T-helper 22 cell (primary cell): ENCODE measurements at regions not wholly inside any gene's neighbourhood (a gene's known extent, or its start where the extent isn't known, plus 50 kb on each side); places are given as distances from the start of the nearest gene placed in this dataset.

ENCODE experiments used
- DNase-seq: peaks from one replicate; pipeline ENCODE4 v3.0.0-alpha.2; 2020; ENCODE audit warnings: low read depth

DNA sequence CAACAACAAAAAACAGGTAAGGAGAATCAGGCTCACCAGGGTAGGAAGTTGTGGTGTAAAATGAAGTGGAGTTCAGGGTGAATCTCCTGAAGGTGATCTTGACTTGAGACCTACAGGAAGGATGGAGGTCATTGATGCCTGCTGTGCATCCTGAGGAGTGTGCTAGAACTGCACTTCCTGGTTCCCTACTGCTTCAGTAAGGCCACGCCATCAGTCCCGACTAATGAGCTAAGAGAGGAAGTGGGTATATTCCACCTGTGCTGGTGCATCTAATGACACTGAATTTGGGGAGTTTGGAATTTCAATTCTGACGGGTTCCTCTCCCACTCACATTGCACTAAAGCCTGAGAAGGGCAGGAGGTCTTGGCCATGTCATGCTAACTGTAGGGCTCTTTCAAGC, 349.3 kb upstream of the SLC14A2 start:
- no peak for DNase-seq

GRCh38 chr18:45267622-45268021, 347.7 kb upstream of the SLC14A2 start:
- no peak for DNase-seq

- DNase-seq = no peak
These were observed 346.7 kb upstream of the SLC14A2 start for GRCh38 chr18:45268583-45268982.

DNA sequence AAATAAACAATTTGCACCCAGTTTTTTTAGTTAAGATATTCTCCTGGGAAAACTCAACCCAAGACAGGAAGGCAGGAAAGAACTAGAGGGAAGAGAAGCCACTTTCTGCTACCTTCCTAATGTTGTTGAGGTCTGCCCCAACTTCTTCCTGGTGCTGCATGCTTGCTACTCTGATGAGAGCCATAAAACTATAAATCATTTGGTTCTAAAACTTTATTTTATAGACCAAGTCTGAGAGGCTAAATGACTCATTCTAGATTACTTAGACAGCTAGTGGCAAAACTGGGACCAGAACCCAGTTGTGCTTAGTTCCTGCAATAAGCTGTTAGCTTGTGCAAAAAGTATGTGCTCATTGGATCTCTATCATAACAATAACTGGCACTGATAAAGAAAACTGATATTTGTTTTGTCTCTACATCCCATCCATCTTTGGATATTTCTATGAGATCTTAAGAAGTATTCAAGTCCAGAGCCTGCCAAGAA, 344.9 kb upstream of the SLC14A2 start:
- no peak for DNase-seq

DNA sequence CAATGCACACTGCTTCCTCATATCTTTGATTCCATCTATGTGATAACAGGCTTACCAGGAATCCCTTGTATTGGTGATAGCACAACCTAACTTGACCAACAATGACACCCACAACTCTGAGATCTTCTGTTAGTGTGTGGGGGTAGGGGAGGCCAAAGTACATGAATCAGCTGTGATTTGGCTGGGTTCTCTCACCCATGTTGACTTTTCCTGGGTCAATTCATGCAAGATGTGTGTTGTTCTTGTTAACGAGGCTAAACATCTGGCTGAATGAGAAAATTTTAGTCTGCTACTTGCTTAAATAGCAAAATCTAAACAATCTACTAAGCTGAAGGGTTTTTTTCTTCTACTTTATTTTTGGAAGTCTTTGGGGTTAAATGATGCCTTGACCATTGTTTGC, 341.2 kb upstream of the SLC14A2 start:
- DNase-seq = no peak

DNA sequence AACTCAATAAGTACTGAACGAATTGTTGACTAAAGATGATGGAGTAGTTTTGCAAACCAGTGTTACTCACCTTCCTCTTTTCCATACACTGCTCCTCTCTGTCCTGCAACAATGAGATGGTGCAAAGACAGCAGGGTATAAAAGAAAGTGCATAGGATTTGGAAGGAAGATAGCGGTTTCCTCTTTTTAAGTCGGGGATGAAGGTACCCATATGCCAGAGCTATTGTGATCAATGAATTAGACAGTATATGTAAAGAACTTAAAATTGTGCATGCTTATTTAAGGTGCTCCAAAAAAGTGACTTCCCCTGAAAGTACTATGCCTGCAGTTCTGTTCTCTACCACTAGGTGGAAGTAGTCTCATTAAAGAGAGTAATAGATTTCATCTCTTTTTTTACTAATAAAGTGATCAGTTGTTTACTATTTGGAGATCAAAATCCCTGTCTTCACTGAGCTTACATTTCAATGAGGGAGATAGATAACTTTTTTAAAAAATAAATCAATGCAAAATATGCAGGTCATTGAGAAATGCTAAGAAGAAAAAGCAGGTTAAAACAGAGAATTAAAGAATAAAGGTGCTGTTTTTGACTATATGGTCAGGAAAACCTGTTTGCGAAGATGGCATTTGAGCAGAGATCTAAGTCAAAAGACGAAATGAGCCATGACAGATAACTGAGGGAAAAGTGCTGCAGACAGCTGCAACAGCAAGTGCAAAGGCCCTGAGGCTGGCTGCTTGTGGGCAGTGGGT, 339.7 kb upstream of the SLC14A2 start:
- no peak for DNase-seq

GRCh38 chr18:45276878-45277277, 338.4 kb upstream of the SLC14A2 start:
- DNase-seq = no peak

- no peak for DNase-seq
These were observed 337.4 kb upstream of the SLC14A2 start for GRCh38 chr18:45277908-45278307.

DNA sequence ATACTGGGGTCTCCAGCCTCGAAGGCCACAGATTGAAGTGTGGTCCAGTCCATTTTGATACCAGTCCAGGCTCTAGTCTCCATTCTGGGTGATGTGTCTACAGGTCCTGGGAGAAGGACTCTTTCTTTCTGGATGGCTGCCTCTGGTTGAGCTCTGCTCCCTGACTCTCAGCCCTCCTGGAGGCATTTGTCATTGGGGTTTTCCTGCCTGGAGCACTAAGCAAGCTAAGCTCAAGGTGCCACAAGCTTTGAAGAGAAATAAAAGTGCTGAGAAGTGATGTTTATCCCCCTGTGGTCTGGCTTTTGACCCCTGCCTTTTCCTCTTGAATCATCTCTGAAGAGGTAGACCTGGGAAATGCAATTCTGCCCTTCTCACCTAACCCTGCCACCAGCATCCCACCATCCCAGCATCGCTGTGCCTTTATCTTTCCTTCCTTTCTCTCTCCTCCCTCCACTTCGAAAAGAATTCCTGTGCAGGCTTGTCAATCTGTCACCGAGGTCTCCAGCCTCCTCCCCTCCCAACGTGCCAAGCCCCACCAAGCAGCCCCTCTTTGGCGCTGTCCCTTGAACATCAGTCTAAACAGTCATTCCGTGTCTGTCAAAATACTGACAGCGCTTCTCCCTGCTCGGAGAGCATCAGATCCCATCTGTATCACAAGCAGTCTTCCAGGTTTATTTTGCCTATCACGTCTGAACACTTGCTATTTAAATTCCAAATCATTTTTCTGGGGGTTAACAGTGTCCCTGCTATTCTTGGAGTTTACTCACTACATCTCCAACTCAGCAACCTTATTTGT, 334.6 kb upstream of the SLC14A2 start:
- no peak for DNase-seq

DNA sequence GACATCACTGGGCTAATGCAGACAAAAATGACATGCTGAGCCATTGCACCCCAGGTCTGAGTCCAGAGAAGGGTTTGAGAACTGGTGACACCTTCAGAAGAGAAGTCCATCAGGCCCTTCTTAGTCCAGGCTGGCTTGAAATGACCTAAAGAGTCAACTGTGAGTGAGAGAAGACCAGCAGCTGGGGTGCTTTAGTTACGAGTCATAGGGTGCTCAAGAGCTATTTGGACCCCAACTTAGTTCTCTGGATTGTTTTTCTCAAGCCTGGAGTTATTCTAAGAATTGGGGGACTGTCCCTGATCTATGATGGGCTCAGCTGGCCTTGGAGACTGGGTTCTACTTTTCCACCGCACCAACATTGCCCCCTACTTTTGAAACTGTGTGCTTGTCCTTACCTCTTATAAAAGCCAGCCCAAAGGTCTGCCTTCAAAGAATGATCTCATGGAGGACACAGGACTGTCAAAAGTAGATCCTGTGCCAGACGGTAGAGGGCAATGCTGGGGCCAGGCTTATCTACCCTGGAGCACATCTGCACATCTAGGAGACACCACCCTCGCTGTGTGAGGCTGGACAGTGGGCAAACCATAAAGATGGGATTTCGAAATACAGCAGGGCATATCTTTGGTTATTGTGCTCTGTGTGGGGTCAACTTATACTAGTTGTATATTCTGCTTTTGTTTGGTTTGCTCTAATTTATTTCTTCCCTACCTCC, 333.0 kb upstream of the SLC14A2 start:
- no peak for DNase-seq

DNA sequence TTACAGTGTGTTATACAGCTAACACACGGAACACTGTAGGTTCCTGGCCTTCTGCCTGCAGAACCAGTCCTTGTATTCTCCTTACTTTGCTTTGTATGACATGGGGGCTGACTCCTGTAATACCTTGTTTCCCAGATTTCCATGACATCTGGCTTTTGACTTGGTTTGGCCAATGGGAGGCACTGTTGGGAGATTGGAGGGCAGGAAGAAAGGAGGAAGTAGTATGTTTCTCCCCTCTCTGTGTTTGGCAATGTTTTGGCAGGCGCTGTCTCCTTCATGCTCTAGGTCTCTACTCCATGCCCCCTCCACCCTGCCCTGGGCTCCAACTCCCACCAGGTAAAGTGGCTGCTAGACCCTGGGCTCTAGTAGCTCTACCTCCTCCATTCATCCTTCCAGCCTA, 331.1 kb upstream of the SLC14A2 start:
- DNase-seq = no peak

GRCh38 chr18:45284851-45285250, 330.4 kb upstream of the SLC14A2 start:
- no peak for DNase-seq

- no peak for DNase-seq
These were observed 330.0 kb upstream of the SLC14A2 start for GRCh38 chr18:45285251-45285650.

- no peak for DNase-seq
These were observed 328.8 kb upstream of the SLC14A2 start for GRCh38 chr18:45286431-45286830.

- no peak for DNase-seq
These were observed 327.7 kb upstream of the SLC14A2 start for GRCh38 chr18:45287531-45287930.

DNA sequence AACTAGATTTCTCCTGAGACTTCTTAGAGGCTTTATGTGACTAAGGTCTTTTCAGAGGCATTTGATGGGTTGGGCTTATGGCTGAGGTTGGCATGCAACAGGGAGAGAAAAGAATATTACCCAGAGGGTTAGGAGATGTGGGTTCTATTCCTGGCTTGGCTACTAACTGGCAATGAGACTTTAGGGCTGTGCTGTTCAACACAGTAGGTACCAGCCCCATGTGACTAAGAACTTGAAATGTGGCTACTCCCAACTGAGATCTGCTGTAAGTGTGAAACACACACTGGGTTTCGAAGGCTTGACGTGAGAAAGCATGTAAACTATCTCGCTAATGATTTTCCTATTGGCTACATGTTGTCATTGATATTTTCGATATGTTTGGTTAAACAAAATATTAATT, 324.9 kb upstream of the SLC14A2 start:
- no peak for DNase-seq

DNA sequence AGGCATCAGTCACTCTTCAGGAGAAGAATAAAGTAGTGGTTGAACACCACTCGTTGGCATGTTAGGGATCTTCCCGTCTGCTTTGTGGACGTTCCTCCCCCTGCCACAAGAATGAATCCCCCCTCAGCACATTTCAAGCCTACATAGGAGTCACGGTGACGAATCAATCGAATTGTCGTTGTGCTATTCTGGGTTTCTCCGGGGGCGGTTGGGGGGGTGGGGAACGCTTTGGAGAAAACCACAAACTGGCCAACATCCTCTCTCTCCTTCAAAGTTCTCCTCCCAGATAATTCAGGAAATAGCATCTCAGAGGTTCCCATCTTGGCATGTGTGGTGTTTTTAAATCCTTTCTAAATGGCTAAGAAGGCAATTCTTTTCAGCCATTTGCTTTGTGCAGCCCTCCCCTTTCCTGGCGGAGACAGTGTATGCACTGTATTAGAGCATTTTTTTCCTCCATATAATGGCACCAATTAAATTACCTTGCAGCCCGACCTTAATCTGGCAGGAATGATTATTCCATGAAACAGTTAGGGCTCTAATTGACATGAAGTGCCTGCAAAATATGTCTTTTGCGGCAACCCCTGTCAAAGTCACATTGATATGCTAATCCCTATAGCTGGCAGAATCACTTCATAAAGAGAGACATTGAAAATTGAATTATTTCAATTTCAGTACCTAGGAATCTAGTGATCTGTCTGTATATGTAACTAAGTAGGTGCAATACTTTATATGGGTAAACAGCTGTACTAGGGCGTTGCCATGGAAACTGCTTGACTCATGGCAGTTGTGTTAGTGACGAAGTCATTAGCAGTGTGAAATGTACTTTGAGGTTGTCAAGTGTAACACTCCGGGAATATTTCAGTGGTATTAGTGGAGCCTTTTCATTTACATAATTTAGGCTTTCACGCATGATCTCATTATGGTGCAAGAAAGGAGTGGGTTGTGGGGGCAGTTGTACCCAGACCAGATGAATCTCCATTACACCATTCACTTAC, 323.4 kb upstream of the SLC14A2 start:
- DNase-seq = no peak

- DNase-seq = no peak
These were observed 319.9 kb upstream of the SLC14A2 start for GRCh38 chr18:45295388-45295787.

DNA sequence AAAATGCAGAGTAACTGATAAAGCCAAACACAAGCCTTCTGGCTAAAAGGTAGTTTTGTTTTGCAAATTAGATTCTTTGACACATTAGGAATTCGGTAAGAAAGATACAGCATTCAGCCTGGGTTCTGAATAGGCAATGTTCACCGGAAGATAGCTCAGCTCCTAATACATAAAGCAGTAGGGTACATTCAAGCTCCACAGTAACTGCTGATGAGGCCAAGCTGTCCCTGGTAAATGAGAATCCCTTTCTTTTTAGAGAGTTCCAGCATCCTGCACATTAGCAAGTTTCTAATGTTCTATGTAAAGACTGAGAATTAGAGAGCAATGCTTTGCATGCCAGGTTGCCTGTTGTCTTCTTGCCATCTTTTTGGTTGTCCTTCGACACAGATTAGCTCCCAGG, 316.3 kb upstream of the SLC14A2 start:
- no peak for DNase-seq

DNA sequence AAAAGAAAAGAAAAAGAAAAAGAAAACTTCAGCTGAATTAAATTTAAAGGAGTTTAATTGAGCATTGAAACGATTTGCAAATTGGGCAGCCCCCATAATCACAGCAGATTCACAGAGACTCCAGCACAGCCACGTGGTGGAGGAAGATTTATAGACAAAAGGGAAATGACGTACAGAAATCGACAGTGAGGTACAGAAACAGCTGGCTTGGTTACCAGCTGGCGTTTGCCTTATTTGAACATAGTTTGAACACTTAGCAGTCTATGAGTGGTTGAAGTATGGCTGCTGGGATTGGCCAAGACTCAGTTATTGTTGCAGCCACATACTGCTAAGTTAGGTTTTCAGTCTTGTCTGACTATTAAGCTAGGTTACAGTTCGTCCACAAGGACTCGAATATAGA, 312.2 kb upstream of the SLC14A2 start:
- no peak for DNase-seq

- DNase-seq = no peak
These were observed 310.7 kb upstream of the SLC14A2 start for GRCh38 chr18:45304558-45304957.
